GM19193 (cell line): ENCODE measurements at regions not wholly inside any gene's neighbourhood (a gene's known extent, or its start where the extent isn't known, plus 50 kb on each side); places are given as distances from the start of the nearest gene placed in this dataset.

ENCODE experiments used
- POLR2A ChIP-seq: IDR thresholded peaks from 4 replicates; pipeline ENCODE4 v1.6.1; 2011; ENCODE audit not compliant: insufficient read depth, insufficient read length; ENCODE audit errors: extremely low read depth

GRCh38 chrX:981791-982626 is 230.4 kb downstream of the CRLF2 start:
- no peak for TF ChIP-seq POLR2A

GRCh38 chrX:980587-981235 is 231.7 kb downstream of the CRLF2 start:
- TF ChIP-seq POLR2A: no peak

- no peak for TF ChIP-seq POLR2A
These were observed 239.3 kb downstream of the CRLF2 start for GRCh38 chrX:973010-973632.

GRCh38 chrX:968148-968965 is 244.1 kb downstream of the CRLF2 start:
- TF ChIP-seq POLR2A: no peak

- TF ChIP-seq POLR2A: no peak
These were observed 245.9 kb downstream of the CRLF2 start for GRCh38 chrX:966396-967070.

GRCh38 chrX:964831-965416 is 247.5 kb downstream of the CRLF2 start:
- TF ChIP-seq POLR2A: no peak

GRCh38 chrX:960821-961220 is 251.6 kb downstream of the CRLF2 start:
- no peak for TF ChIP-seq POLR2A

- TF ChIP-seq POLR2A: no peak
These were observed 252.9 kb downstream of the CRLF2 start for GRCh38 chrX:959595-959994.

GRCh38 chrX:953879-954482 is 258.5 kb downstream of the CRLF2 start:
- no peak for TF ChIP-seq POLR2A

- no peak for TF ChIP-seq POLR2A
These were observed 259.6 kb downstream of the CRLF2 start for GRCh38 chrX:952816-953215.

GRCh38 chrX:943035-943434 is 269.4 kb downstream of the CRLF2 start:
- no peak for TF ChIP-seq POLR2A

GRCh38 chrX:940691-941090 is 271.8 kb downstream of the CRLF2 start:
- TF ChIP-seq POLR2A: no peak

GRCh38 chrX:936979-937769 is 275.3 kb downstream of the CRLF2 start:
- TF ChIP-seq POLR2A: no peak
